Osteoblast (primary cell): ENCODE measurements at regions not wholly inside any gene's neighbourhood (a gene's known extent, or its start where the extent isn't known, plus 50 kb on each side); places are given as distances from the start of the nearest gene placed in this dataset.

Experiments
- DNase-seq: peaks from one replicate; pipeline ENCODE4 v3.0.0; 2011; ENCODE audit warnings: low spot score, mixed read lengths; ENCODE audit not compliant: insufficient read length; ENCODE audit errors: missing footprints
- H2AFZ ChIP-seq: 2 replicates; pipeline ENCODE4 v1.6.0; 2011; ENCODE audit warnings: mild to moderate bottlenecking, low read length
- H3K27ac ChIP-seq: 2 replicates; pipeline ENCODE4 v1.5.1; 2011; ENCODE audit warnings: mild to moderate bottlenecking, low read depth, low read length, moderate library complexity
- H3K27me3 ChIP-seq: 2 replicates; pipeline ENCODE4 v1.6.0; 2012; ENCODE audit warnings: mild to moderate bottlenecking, control low read depth, inconsistent platforms, low read length, moderate library complexity; ENCODE audit not compliant: insufficient read depth
- H3K36me3 ChIP-seq: 2 replicates; pipeline ENCODE4 v1.5.1; 2011; ENCODE audit warnings: mild to moderate bottlenecking, low read length, control low read depth, moderate library complexity; ENCODE audit not compliant: insufficient read depth
- H3K4me1 ChIP-seq: 2 replicates; pipeline ENCODE4 v1.5.1; 2011; ENCODE audit warnings: mild to moderate bottlenecking, low read length, control low read depth, moderate library complexity; ENCODE audit not compliant: insufficient read depth
- H3K4me2 ChIP-seq: 2 replicates; pipeline ENCODE4 v1.6.0; 2011; ENCODE audit warnings: mild to moderate bottlenecking, low read length; ENCODE audit not compliant: insufficient read depth
- H3K4me3 ChIP-seq: fragments of 200-600 bp; sonication (generic); 3 replicates; pipeline ENCODE4 v1.5.1; 2012; ENCODE audit warnings: mild to moderate bottlenecking, low read length, inconsistent platforms; ENCODE audit not compliant: insufficient read depth
- H3K79me2 ChIP-seq: 2 replicates; pipeline ENCODE4 v1.6.0; 2012; ENCODE audit warnings: mild to moderate bottlenecking, low read length, control low read depth, inconsistent platforms; ENCODE audit not compliant: insufficient read depth
- H3K9me3 ChIP-seq: 2 replicates; pipeline ENCODE4 v1.5.1; 2011; ENCODE audit warnings: low read depth, low read length, control low read depth
- H4K20me1 ChIP-seq: 2 replicates; pipeline ENCODE4 v1.6.0; 2012; ENCODE audit warnings: mild to moderate bottlenecking, low read length, control low read depth; ENCODE audit not compliant: insufficient read depth
- CTCF ChIP-seq: IDR thresholded peaks from 2 replicates; pipeline ENCODE4 v1.5.1; 2011; ENCODE audit warnings: mild to moderate bottlenecking, low read depth, low read length, moderate library complexity; ENCODE audit errors: extremely low read depth

- H3K4me1 ChIP-seq = no peaks in the 10 kb centered on the region
- no peaks in the 10 kb centered on the region for H3K27me3 ChIP-seq
- H3K4me3 ChIP-seq = no peak overlapping the region
Observed at GRCh38 chr1:103199001-103199400, 90.7 kb upstream of the COL11A1 start.

GRCh38 chr1:103198076-103198475 lies 89.8 kb upstream of the COL11A1 start:
- TF ChIP-seq CTCF = no peak
- no peaks in the 10 kb centered on the region for H3K27me3 ChIP-seq
- H3K4me1 ChIP-seq = no peaks in the 10 kb centered on the region
- no peak overlapping the region for H3K4me3 ChIP-seq
- H3K27ac ChIP-seq = no peak overlapping the region
- H3K4me2 ChIP-seq = no peak overlapping the region
- no peaks in the 10 kb centered on the region for H4K20me1 ChIP-seq
- no peak overlapping the region for H2AFZ ChIP-seq
- DNase-seq = no peak
- H3K9me3 ChIP-seq = no peaks in the 10 kb centered on the region
- no peaks in the 10 kb centered on the region for H3K36me3 ChIP-seq
- H3K79me2 ChIP-seq = no peaks in the 10 kb centered on the region

More at GRCh38 chr1:103199001-103199400, 90.7 kb upstream of the COL11A1 start:
- Histone ChIP-seq H3K9me3 (no peaks in the 10 kb centered on the region), H4K20me1 (no peaks in the 10 kb centered on the region), H3K36me3 (no peaks in the 10 kb centered on the region), H2AFZ (no peak overlapping the region), H3K4me2 (no peak overlapping the region), H3K79me2 (no peaks in the 10 kb centered on the region), H3K27ac (no peak overlapping the region)
- no peak for TF ChIP-seq CTCF
- no peak for DNase-seq

- Histone ChIP-seq H4K20me1 (no peaks in the 10 kb centered on the region), H3K4me2 (no peak overlapping the region), H3K27me3 (no peaks in the 10 kb centered on the region), H3K79me2 (no peaks in the 10 kb centered on the region), H3K4me1 (no peaks in the 10 kb centered on the region), H3K9me3 (no peaks in the 10 kb centered on the region), H3K36me3 (no peaks in the 10 kb centered on the region), H2AFZ (no peak overlapping the region), H3K27ac (no peak overlapping the region), H3K4me3 (no peak overlapping the region)
- no peak for TF ChIP-seq CTCF
- DNase-seq = no peak
Observed at GRCh38 chr1:103197216-103197615, 88.9 kb upstream of the COL11A1 start.

GRCh38 chr1:103194984-103195383 lies 86.7 kb upstream of the COL11A1 start:
- no peak overlapping the region for H2AFZ ChIP-seq

More at GRCh38 chr1:103194984-103195383, 86.7 kb upstream of the COL11A1 start:
- no peaks in the 10 kb centered on the region for H3K9me3 ChIP-seq
- no peaks in the 10 kb centered on the region for H3K4me1 ChIP-seq
- H3K4me2 ChIP-seq = no peak overlapping the region
- no peaks in the 10 kb centered on the region for H3K27me3 ChIP-seq
- TF ChIP-seq CTCF = no peak
- DNase-seq = no peak
- H3K36me3 ChIP-seq = no peaks in the 10 kb centered on the region
- no peaks in the 10 kb centered on the region for H3K79me2 ChIP-seq
- no peak overlapping the region for H3K4me3 ChIP-seq
- no peaks in the 10 kb centered on the region for H4K20me1 ChIP-seq
- no peak overlapping the region for H3K27ac ChIP-seq
